Endothelial cell of umbilical vein (primary cell): ENCODE measurements at regions not wholly inside any gene's neighbourhood (a gene's known extent, or its start where the extent isn't known, plus 50 kb on each side); places are given as distances from the start of the nearest gene placed in this dataset.

Source experiments
- BruUV-seq: library from RNA; stranded (reverse); fragments of 400-500 nt; replicated peaks from 2 replicates; lab custom pipeline; 2021; lab: Mats Ljungman, UMichigan
- CTCF ChIA-PET: fragments of 300-600, 350-600 bp; sonication (Branson Sonifier 250); formaldehyde crosslinking; loops from one replicate; lab custom pipeline; 2021; ENCODE audit warnings: antibody characterized with exemption, inconsistent platforms; lab: Charles Lee
- POLR2A ChIA-PET: fragments of 300-600, 350-600 bp; sonication (Branson Sonifier 250); formaldehyde crosslinking; loops from one replicate; lab custom pipeline; 2021; ENCODE audit warnings: antibody characterized with exemption, inconsistent platforms; lab: Charles Lee
- DNase-seq: peaks from one replicate; pipeline ENCODE4 v3.0.0-alpha.2; 2011; ENCODE audit warnings: low read depth, low spot score
- FAIRE-seq: peaks from 2 replicates; lab custom pipeline; 2011; peaks lifted over from hg19 to GRCh38; lab: Jason Lieb, UNC
- H2AFZ ChIP-seq: 2 replicates; pipeline ENCODE4 v1.6.0; 2012; ENCODE audit warnings: low read depth, low read length, control low read depth, inconsistent platforms
- H3K27ac ChIP-seq: 2 replicates; pipeline ENCODE4 v1.5.1; 2011; ENCODE audit warnings: low read depth, mild to moderate bottlenecking, control low read depth, low read length, moderate library complexity; ENCODE audit not compliant: insufficient read depth
- H3K27me3 ChIP-seq, 2 experiments: 2 replicates each; pipeline versions ENCODE4 v1.6.0 to v1.6.1; 2011; ENCODE audit warnings: low read length in 2 of 2, mixed read lengths in 1 of 2; ENCODE audit not compliant: control insufficient read depth in 2 of 2, insufficient read depth in 2 of 2
- H3K36me3 ChIP-seq, 2 experiments: 2 replicates in 1 of 2; 3 replicates in 1 of 2; pipeline ENCODE4 v1.5.1; 2011; ENCODE audit warnings: low read length in 2 of 2, mild to moderate bottlenecking in 1 of 2, moderate library complexity in 1 of 2; ENCODE audit not compliant: control insufficient read depth in 2 of 2, insufficient read depth in 2 of 2; ENCODE audit errors: extremely low read depth in 1 of 2
- H3K4me1 ChIP-seq: 3 replicates; pipeline ENCODE4 v1.5.1; 2011; ENCODE audit warnings: mild to moderate bottlenecking, low read length; ENCODE audit not compliant: control insufficient read depth, insufficient read depth; ENCODE audit errors: extremely low read depth
- H3K4me2 ChIP-seq: 2 replicates; pipeline ENCODE4 v1.6.1; 2011; ENCODE audit warnings: low read length, control low read depth, mixed read lengths; ENCODE audit not compliant: insufficient read depth
- H3K4me3 ChIP-seq, 3 experiments: fragments of 200-600 bp in 1 of 3; sonication (generic), shearing (Covaris generic) in 1 of 3; replicated peaks in 1 of 3; 2 replicates each; pipeline ENCODE4 v1.5.1; 2011 to 2016; ENCODE audit warnings: control low read depth in 3 of 3, low read length in 3 of 3, mild to moderate bottlenecking in 2 of 3, inconsistent platforms in 1 of 3, low read depth in 1 of 3, moderate library complexity in 1 of 3; ENCODE audit not compliant: insufficient read depth in 1 of 3
- H3K79me2 ChIP-seq: 2 replicates; pipeline ENCODE4 v1.6.0; 2012; ENCODE audit warnings: low read length, inconsistent platforms; ENCODE audit not compliant: control insufficient read depth, insufficient read depth
- H3K9ac ChIP-seq: replicated peaks from 2 replicates; pipeline ENCODE3; 2011; ENCODE audit warnings: low read length, control low read depth; ENCODE audit not compliant: insufficient read depth; ENCODE audit errors: extremely low read depth
- H3K9me1 ChIP-seq: replicated peaks from 3 replicates; pipeline ENCODE4 v1.6.0; 2011; ENCODE audit warnings: mild to moderate bottlenecking, low read length; ENCODE audit not compliant: control insufficient read depth, insufficient read depth; ENCODE audit errors: extremely low read depth
- H3K9me3 ChIP-seq: replicated peaks from 2 replicates; pipeline ENCODE4 v1.5.1; 2012; ENCODE audit warnings: low read length, inconsistent platforms; ENCODE audit not compliant: control insufficient read depth, insufficient read depth
- H4K20me1 ChIP-seq: replicated peaks from 2 replicates; pipeline ENCODE3; 2011; ENCODE audit warnings: mild to moderate bottlenecking, low read length; ENCODE audit not compliant: control insufficient read depth, insufficient read depth; ENCODE audit errors: extremely low read depth
- CTCF ChIP-seq, 2 donors: IDR thresholded peaks; 1 replicate in 1 of 2; 2 replicates in 1 of 2; pipeline ENCODE4 v1.5.1; 2011; ENCODE audit warnings: low read length in 2 of 2, mild to moderate bottlenecking in 2 of 2, moderate library complexity in 2 of 2, control low read depth in 1 of 2, inconsistent platforms in 1 of 2, low read depth in 1 of 2; ENCODE audit not compliant: insufficient read depth in 1 of 2; ENCODE audit errors: extremely low read depth in 1 of 2
- EZH2 ChIP-seq: IDR thresholded peaks from 2 replicates; pipeline ENCODE4 v1.6.1; 2012; ENCODE audit warnings: borderline replicate concordance, low read depth, mild to moderate bottlenecking, moderate library complexity, low read length, inconsistent platforms; ENCODE audit not compliant: severe bottlenecking
- FOS ChIP-seq: IDR thresholded peaks from 2 replicates; pipeline ENCODE4 v1.6.1; 2011; ENCODE audit warnings: mild to moderate bottlenecking, low read length, moderate library complexity, borderline replicate concordance; ENCODE audit not compliant: insufficient read depth
- GATA2 ChIP-seq: IDR thresholded peaks from 2 replicates; pipeline ENCODE4 v1.7.0; 2011; ENCODE audit warnings: low read depth, mild to moderate bottlenecking, moderate library complexity, mixed read lengths, low read length; ENCODE audit not compliant: insufficient read length, insufficient read depth
- JUN ChIP-seq: IDR thresholded peaks from 2 replicates; pipeline ENCODE4 v1.6.1; 2011; ENCODE audit warnings: borderline replicate concordance, low read depth; ENCODE audit not compliant: insufficient read length, insufficient read depth
- MAX ChIP-seq: IDR thresholded peaks from 2 replicates; pipeline ENCODE4 v1.6.1; 2011; ENCODE audit not compliant: insufficient read depth, insufficient read length
- MYC ChIP-seq: IDR thresholded peaks from one replicate; pipeline ENCODE4 v1.6.1; 2011; ENCODE audit warnings: mild to moderate bottlenecking, low read depth, low read length
- POLR2A ChIP-seq: IDR thresholded peaks from 2 replicates; pipeline ENCODE4 v1.6.1; 2012; ENCODE audit warnings: low read depth, mild to moderate bottlenecking, control low read depth, low read length
- POLR2AphosphoS5 ChIP-seq: IDR thresholded peaks from 2 replicates; pipeline ENCODE4 v1.6.1; 2012; ENCODE audit warnings: low read depth, mild to moderate bottlenecking, control low read depth, low read length, moderate library complexity; ENCODE audit not compliant: insufficient read depth
- dilution Hi-C: fragments of 300-500 bp; cut with MboI; formaldehyde crosslinking; loops from one replicate; pipeline ENCODE4 v1.15.0; 2019; ENCODE audit warnings: low sequenced_read_pairs; ENCODE audit not compliant: extremely low pct_ligation_motif_present
- intact Hi-C: fragments of 100-400 bp; cut with micrococcal nuclease; formaldehyde crosslinking; loops from one replicate; pipeline ENCODE4 v1.10.0; 2022

GRCh38 chr16:64425381-64425780 lies 696.5 kb downstream of the CDH11 start:
- no peaks in the 10 kb centered on the region for H3K27me3 ChIP-seq
- no peaks in the 10 kb centered on the region for H4K20me1 ChIP-seq
- DNase-seq (no peak), FAIRE-seq (no peak)
- CTCF ChIA-PET: no interaction called here
- no peaks in the 10 kb centered on the region for H3K9me1 ChIP-seq
- no peaks in the 10 kb centered on the region for H3K9me3 ChIP-seq
- no peak overlapping the region for H2AFZ ChIP-seq
- POLR2A ChIA-PET: no interaction called here
- no peak overlapping the region for H3K4me3 ChIP-seq
- no TSS peak for BruUV-seq
- no peak overlapping the region for H3K9ac ChIP-seq
- H3K27ac ChIP-seq: no peak overlapping the region
- intact Hi-C loops (no loop called here), dilution Hi-C loops (no loop called here)
- no peaks in the 10 kb centered on the region for H3K79me2 ChIP-seq
- TF ChIP-seq FOS (no peak), MAX (no peak), EZH2 (no peak), MYC (no peak), JUN (no peak), POLR2AphosphoS5 (no peak), GATA2 (no peak), POLR2A (no peak), CTCF (IDR thresholded peaks at IDR 0.05; ENCODE audit: extremely low read depth in 1 of 2, insufficient read depth in 1 of 2, low read depth in 1 of 2, low read length in 2 of 2) (no peak)
- H3K4me2 ChIP-seq: no peak overlapping the region
- H3K4me1 ChIP-seq: peaks cover 12% of the 10 kb centered on the region
- H3K36me3 ChIP-seq: no peaks in the 10 kb centered on the region
